Osteoblast (primary cell): ENCODE measurements at regions not wholly inside any gene's neighbourhood (a gene's known extent, or its start where the extent isn't known, plus 50 kb on each side); places are given as distances from the start of the nearest gene placed in this dataset.

Source experiments
- DNase-seq: peaks from one replicate; pipeline ENCODE4 v3.0.0; 2011; ENCODE audit warnings: low spot score, mixed read lengths; ENCODE audit not compliant: insufficient read length; ENCODE audit errors: missing footprints
- H2AFZ ChIP-seq: 2 replicates; pipeline ENCODE4 v1.6.0; 2011; ENCODE audit warnings: mild to moderate bottlenecking, low read length
- H3K27ac ChIP-seq: 2 replicates; pipeline ENCODE4 v1.5.1; 2011; ENCODE audit warnings: mild to moderate bottlenecking, low read depth, low read length, moderate library complexity
- H3K27me3 ChIP-seq: 2 replicates; pipeline ENCODE4 v1.6.0; 2012; ENCODE audit warnings: mild to moderate bottlenecking, control low read depth, inconsistent platforms, low read length, moderate library complexity; ENCODE audit not compliant: insufficient read depth
- H3K36me3 ChIP-seq: 2 replicates; pipeline ENCODE4 v1.5.1; 2011; ENCODE audit warnings: mild to moderate bottlenecking, low read length, control low read depth, moderate library complexity; ENCODE audit not compliant: insufficient read depth
- H3K4me1 ChIP-seq: 2 replicates; pipeline ENCODE4 v1.5.1; 2011; ENCODE audit warnings: mild to moderate bottlenecking, low read length, control low read depth, moderate library complexity; ENCODE audit not compliant: insufficient read depth
- H3K4me2 ChIP-seq: 2 replicates; pipeline ENCODE4 v1.6.0; 2011; ENCODE audit warnings: mild to moderate bottlenecking, low read length; ENCODE audit not compliant: insufficient read depth
- H3K4me3 ChIP-seq: fragments of 200-600 bp; sonication (generic); 3 replicates; pipeline ENCODE4 v1.5.1; 2012; ENCODE audit warnings: mild to moderate bottlenecking, low read length, inconsistent platforms; ENCODE audit not compliant: insufficient read depth
- H3K79me2 ChIP-seq: 2 replicates; pipeline ENCODE4 v1.6.0; 2012; ENCODE audit warnings: mild to moderate bottlenecking, low read length, control low read depth, inconsistent platforms; ENCODE audit not compliant: insufficient read depth
- H3K9me3 ChIP-seq: 2 replicates; pipeline ENCODE4 v1.5.1; 2011; ENCODE audit warnings: low read depth, low read length, control low read depth
- H4K20me1 ChIP-seq: 2 replicates; pipeline ENCODE4 v1.6.0; 2012; ENCODE audit warnings: mild to moderate bottlenecking, low read length, control low read depth; ENCODE audit not compliant: insufficient read depth
- TF ChIP-seq, protein P1 (sequence below): IDR thresholded peaks from 2 replicates; pipeline ENCODE4 v1.5.1; 2011; ENCODE audit warnings: mild to moderate bottlenecking, low read depth, low read length, moderate library complexity; ENCODE audit errors: extremely low read depth

DNA sequence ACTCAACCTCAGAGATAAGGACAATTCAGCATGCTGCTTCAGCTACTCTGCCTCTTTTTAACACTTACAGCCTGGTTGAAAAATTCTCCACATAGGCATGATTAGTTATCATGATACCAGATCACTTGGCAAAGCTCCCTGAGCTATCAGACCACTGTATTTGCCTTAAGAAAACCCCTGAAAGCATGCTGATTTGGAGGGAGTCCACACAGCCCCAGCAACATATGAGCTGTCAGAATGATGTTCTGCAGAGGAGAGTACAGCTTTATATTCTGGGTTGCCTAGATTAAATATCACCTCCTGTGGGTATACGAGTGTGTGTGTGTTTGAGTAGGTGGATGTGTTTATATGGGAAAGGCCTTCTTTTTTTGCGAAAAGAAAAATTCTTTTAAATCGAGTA is 170.2 kb upstream of the CHRM2 start:
- no peaks in the 10 kb centered on the region for H3K27me3 ChIP-seq
- H2AFZ ChIP-seq, result no peak overlapping the region
- no peaks in the 10 kb centered on the region for H3K9me3 ChIP-seq
- H3K79me2 ChIP-seq, result no peaks in the 10 kb centered on the region
- TF ChIP-seq, protein P1, sequence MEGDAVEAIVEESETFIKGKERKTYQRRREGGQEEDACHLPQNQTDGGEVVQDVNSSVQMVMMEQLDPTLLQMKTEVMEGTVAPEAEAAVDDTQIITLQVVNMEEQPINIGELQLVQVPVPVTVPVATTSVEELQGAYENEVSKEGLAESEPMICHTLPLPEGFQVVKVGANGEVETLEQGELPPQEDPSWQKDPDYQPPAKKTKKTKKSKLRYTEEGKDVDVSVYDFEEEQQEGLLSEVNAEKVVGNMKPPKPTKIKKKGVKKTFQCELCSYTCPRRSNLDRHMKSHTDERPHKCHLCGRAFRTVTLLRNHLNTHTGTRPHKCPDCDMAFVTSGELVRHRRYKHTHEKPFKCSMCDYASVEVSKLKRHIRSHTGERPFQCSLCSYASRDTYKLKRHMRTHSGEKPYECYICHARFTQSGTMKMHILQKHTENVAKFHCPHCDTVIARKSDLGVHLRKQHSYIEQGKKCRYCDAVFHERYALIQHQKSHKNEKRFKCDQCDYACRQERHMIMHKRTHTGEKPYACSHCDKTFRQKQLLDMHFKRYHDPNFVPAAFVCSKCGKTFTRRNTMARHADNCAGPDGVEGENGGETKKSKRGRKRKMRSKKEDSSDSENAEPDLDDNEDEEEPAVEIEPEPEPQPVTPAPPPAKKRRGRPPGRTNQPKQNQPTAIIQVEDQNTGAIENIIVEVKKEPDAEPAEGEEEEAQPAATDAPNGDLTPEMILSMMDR, result no peak
- no peak for DNase-seq
- no peak overlapping the region for H3K4me2 ChIP-seq
- no peaks in the 10 kb centered on the region for H4K20me1 ChIP-seq
- H3K27ac ChIP-seq, result no peak overlapping the region
- no peaks in the 10 kb centered on the region for H3K36me3 ChIP-seq
- H3K4me3 ChIP-seq, result no peak overlapping the region
- H3K4me1 ChIP-seq, result no peaks in the 10 kb centered on the region

DNA sequence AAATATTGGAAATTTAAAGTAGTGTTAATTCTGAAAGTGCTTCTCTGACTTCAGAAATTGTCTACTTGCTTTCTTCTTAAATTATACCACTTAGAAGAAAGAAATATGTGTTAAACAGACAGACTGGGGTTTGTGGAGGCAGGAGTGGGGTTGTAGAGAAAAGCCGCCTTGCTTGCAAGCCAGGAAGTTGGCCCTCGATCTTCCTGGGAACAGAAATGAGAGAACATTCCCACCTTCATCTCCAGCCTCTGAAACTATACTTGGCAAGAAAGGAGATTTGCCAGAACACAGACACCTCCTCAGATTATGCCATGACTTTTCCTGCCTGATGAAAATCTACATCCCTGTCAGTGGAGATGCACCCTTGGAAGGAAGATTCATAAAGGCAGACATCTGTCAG is 171.2 kb upstream of the CHRM2 start:
- TF ChIP-seq, protein P1, result no peak
- DNase-seq, result no peak
- no peaks in the 10 kb centered on the region for H3K27me3 ChIP-seq

DNA sequence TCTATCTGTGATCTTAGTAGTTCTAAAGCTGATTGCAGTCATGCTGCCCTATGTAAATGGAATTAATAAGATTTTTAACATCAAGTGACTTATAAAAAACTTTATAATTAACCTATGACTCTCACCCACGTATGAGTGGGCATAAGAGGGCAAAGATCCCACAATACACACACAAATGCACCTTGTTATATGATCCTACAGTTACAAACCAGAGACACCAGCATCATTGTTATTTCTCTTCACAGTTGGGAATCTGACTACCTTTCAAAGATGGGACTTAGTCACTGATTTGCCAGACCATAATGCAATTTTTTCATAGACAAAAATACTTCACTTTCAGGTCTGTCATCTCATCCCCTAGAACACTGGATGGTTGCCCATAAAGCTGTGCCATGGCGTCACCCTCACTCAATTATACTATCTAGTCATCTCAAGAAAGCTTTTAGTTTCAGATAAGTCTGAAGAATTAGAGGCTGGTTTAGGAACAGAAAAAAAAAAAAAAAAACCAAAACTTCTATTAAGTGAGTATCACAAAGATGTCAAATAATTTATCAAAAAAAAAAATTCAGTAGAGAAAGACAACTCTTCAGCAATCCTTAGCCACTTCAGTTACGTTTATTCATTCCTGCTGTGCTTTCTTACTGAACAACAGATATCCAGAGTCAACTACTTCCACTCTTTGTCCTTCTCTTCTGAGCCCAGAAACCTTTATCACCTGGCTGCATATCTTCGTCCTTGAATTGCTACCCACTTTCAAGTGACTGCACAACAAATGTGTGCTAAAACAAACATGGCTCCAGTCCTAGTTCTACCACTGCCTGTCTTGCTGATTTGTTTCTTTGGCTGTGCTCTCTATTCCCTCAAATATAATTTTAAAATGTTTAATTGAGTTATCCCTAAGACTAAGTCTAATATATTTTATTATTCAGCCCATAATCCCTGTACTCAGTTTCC is 175.0 kb upstream of the CHRM2 start:
- no peaks in the 10 kb centered on the region for H3K36me3 ChIP-seq
- no peak overlapping the region for H3K4me2 ChIP-seq
- TF ChIP-seq, protein P1, result no peak
- no peaks in the 10 kb centered on the region for H3K27me3 ChIP-seq
- H3K79me2 ChIP-seq, result no peaks in the 10 kb centered on the region
- H4K20me1 ChIP-seq, result no peaks in the 10 kb centered on the region
- H2AFZ ChIP-seq, result no peak overlapping the region
- DNase-seq, result no peak
- no peak overlapping the region for H3K27ac ChIP-seq
- no peaks in the 10 kb centered on the region for H3K9me3 ChIP-seq
- no peaks in the 10 kb centered on the region for H3K4me1 ChIP-seq
- H3K4me3 ChIP-seq, result no peak overlapping the region

More for the DNA sequence above, 171.2 kb upstream of the CHRM2 start:
- Histone ChIP-seq H3K27ac (no peak overlapping the region), H3K9me3 (no peaks in the 10 kb centered on the region), H2AFZ (no peak overlapping the region), H4K20me1 (no peaks in the 10 kb centered on the region), H3K4me3 (no peak overlapping the region), H3K4me1 (no peaks in the 10 kb centered on the region), H3K79me2 (no peaks in the 10 kb centered on the region), H3K36me3 (no peaks in the 10 kb centered on the region), H3K4me2 (no peak overlapping the region)

DNA sequence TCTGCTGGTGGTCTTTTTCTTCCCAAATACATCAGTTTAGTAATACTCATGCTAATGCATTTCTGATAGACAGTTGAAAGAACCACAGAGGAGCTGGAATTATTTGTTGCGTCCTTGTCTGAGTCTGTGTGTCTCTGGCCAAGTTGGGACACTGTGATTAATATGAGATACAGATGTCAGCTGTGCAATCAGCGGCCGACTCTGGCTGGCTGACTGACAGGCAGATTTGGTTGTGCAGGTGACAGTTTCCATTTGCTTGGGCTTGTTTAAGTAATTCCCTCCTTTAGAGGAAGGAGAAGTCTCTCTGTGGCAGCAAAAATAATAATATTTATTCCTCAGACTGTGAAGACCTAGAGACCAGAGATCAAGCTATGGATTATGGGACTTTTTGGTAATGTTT is 176.2 kb upstream of the CHRM2 start:
- no peaks in the 10 kb centered on the region for H3K9me3 ChIP-seq
- H3K27ac ChIP-seq, result no peak overlapping the region
- TF ChIP-seq, protein P1, result no peak
- H3K36me3 ChIP-seq, result no peaks in the 10 kb centered on the region
- H3K27me3 ChIP-seq, result no peaks in the 10 kb centered on the region
- H3K4me2 ChIP-seq, result no peak overlapping the region
- H3K4me3 ChIP-seq, result no peak overlapping the region
- DNase-seq, result no peak
- H3K4me1 ChIP-seq, result no peaks in the 10 kb centered on the region
- no peaks in the 10 kb centered on the region for H3K79me2 ChIP-seq
- no peak overlapping the region for H2AFZ ChIP-seq
- no peaks in the 10 kb centered on the region for H4K20me1 ChIP-seq
